Stimulated activated CD4-positive, alpha-beta T cell treated with anti-CD3 and anti-CD28 coated beads, Interleukin-2, amount 100 ng/mL, for 24 hours (primary cell): ENCODE measurements at regions not wholly inside any gene's neighbourhood (a gene's known extent, or its start where the extent isn't known, plus 50 kb on each side); places are given as distances from the start of the nearest gene placed in this dataset.

Experiments
- DNase-seq, 2 donors: peaks; one replicate each; pipeline ENCODE4 v3.0.0-alpha.2; 2020

- no peak for DNase-seq
Observed at GRCh38 chr7:113452245-113452644, 333.9 kb upstream of the SMIM30 start.

GRCh38 chr7:113446791-113447190, 328.4 kb upstream of the SMIM30 start:
- DNase-seq = no peak

GRCh38 chr7:113446391-113446790, 328.0 kb upstream of the SMIM30 start:
- DNase-seq = no peak

GRCh38 chr7:113444261-113444660, 325.9 kb upstream of the SMIM30 start:
- DNase-seq = no peak

- DNase-seq = no peak
Observed at GRCh38 chr7:113440173-113440572, 321.8 kb upstream of the SMIM30 start.

- DNase-seq = no peak
Observed at GRCh38 chr7:113431406-113431805, 313.1 kb upstream of the SMIM30 start.

- no peak for DNase-seq
Observed at GRCh38 chr7:113424185-113424817, 305.9 kb upstream of the SMIM30 start.

- peak; percentile 79 to 85 for DNase-seq
Observed at GRCh38 chr7:113421696-113422330, 303.5 kb upstream of the SMIM30 start.

GRCh38 chr7:113414401-113415035, 296.2 kb upstream of the SMIM30 start:
- no peak for DNase-seq

- no peak for DNase-seq
Observed at GRCh38 chr7:113412410-113412809, 294.1 kb upstream of the SMIM30 start.

GRCh38 chr7:113410796-113411195, 292.4 kb upstream of the SMIM30 start:
- DNase-seq = no peak

GRCh38 chr7:113408999-113409398, 290.6 kb upstream of the SMIM30 start:
- DNase-seq = no peak

GRCh38 chr7:113405296-113406056, 287.1 kb upstream of the SMIM30 start:
- no peak for DNase-seq

GRCh38 chr7:113404245-113404644, 285.9 kb upstream of the SMIM30 start:
- no peak for DNase-seq

- no peak for DNase-seq
Observed at GRCh38 chr7:113402482-113402881, 284.1 kb upstream of the SMIM30 start.

- no peak for DNase-seq
Observed at GRCh38 chr7:113402005-113402404, 283.7 kb upstream of the SMIM30 start.

GRCh38 chr7:113394856-113395255, 276.5 kb upstream of the SMIM30 start:
- DNase-seq = no peak

- no peak for DNase-seq
Observed at GRCh38 chr7:113392841-113393540, 274.6 kb upstream of the SMIM30 start.

- no peak for DNase-seq
Observed at GRCh38 chr7:113392421-113392820, 274.1 kb upstream of the SMIM30 start.

GRCh38 chr7:113389112-113389646, 270.8 kb upstream of the SMIM30 start:
- no peak for DNase-seq

- DNase-seq = no peak
Observed at GRCh38 chr7:113383638-113384037, 265.3 kb upstream of the SMIM30 start.

GRCh38 chr7:113379746-113380145, 261.4 kb upstream of the SMIM30 start:
- no peak for DNase-seq

- DNase-seq = no peak
Observed at GRCh38 chr7:113374955-113375354, 256.6 kb upstream of the SMIM30 start.
